ENCODE measurements at regions not wholly inside any gene's neighbourhood (a gene's known extent, or its start where the extent isn't known, plus 50 kb on each side); places are given as distances from the start of the nearest gene placed in this dataset.

- intact Hi-C loops (cut with DNase I; ENCODE audit: low total_unique reads) = no loop called here
- H3K36me3 ChIP-seq = no peaks in the 10 kb centered on the region
- peak overlapping the region in 1 of 2 donors; percentile 16 for H3K4me3 ChIP-seq
- H3K9me3 ChIP-seq = no peaks in the 10 kb centered on the region
- no peaks in the 10 kb centered on the region for H3K4me1 ChIP-seq
- no peak for DNase-seq
- H3K27me3 ChIP-seq = no peaks in the 10 kb centered on the region
- TF ChIP-seq POLR2A (IDR thresholded peaks at IDR 0.05) (no peak), CTCF (IDR thresholded peaks at IDR 0.05) (no peak)
- H3K27ac ChIP-seq = peak overlapping the region in 1 of 2 donors; percentile 23
Measured at GRCh38 chr2:206212673-206213513, 53.2 kb downstream of the EEF1B2 start.

GRCh38 chr2:206213514-206213845, 53.8 kb downstream of the EEF1B2 start:
- Histone ChIP-seq H3K27ac (no peak overlapping the region), H3K27me3 (no peaks in the 10 kb centered on the region), H3K4me1 (no peaks in the 10 kb centered on the region), H3K36me3 (no peaks in the 10 kb centered on the region), H3K9me3 (no peaks in the 10 kb centered on the region), H3K4me3 (no peak overlapping the region)
- intact Hi-C loops (cut with DNase I; ENCODE audit: low total_unique reads) = no loop called here
- DNase-seq = no peak
- TF ChIP-seq CTCF (IDR thresholded peaks at IDR 0.05) (no peak), POLR2A (IDR thresholded peaks at IDR 0.05) (no peak)

- intact Hi-C loops (cut with DNase I; ENCODE audit: low total_unique reads) = no loop called here
- DNase-seq = no peak
- TF ChIP-seq POLR2A (IDR thresholded peaks at IDR 0.05) (no peak), CTCF (IDR thresholded peaks at IDR 0.05) (no peak)
- H3K4me1 ChIP-seq = no peaks in the 10 kb centered on the region
- H3K9me3 ChIP-seq = no peaks in the 10 kb centered on the region
- H3K4me3 ChIP-seq = no peak overlapping the region
- no peaks in the 10 kb centered on the region for H3K27me3 ChIP-seq
- no peak overlapping the region for H3K27ac ChIP-seq
- H3K36me3 ChIP-seq = no peaks in the 10 kb centered on the region
Measured at GRCh38 chr2:206217166-206217565, 57.3 kb upstream of the ZDBF2 start.

GRCh38 chr2:206217743-206218142, 56.7 kb upstream of the ZDBF2 start:
- intact Hi-C loops (cut with DNase I; ENCODE audit: low total_unique reads) = no loop called here
- Histone ChIP-seq H3K27me3 (no peaks in the 10 kb centered on the region), H3K27ac (no peak overlapping the region), H3K9me3 (no peaks in the 10 kb centered on the region), H3K36me3 (no peaks in the 10 kb centered on the region), H3K4me1 (no peaks in the 10 kb centered on the region), H3K4me3 (no peak overlapping the region)
- TF ChIP-seq CTCF (IDR thresholded peaks at IDR 0.05) = no peak
- TF ChIP-seq POLR2A (IDR thresholded peaks at IDR 0.05) = no peak
- no peak for DNase-seq

- Histone ChIP-seq H3K36me3 (no peaks in the 10 kb centered on the region), H3K27me3 (no peaks in the 10 kb centered on the region), H3K9me3 (no peaks in the 10 kb centered on the region), H3K4me1 (no peaks in the 10 kb centered on the region), H3K4me3 (no peak overlapping the region), H3K27ac (no peak overlapping the region)
- DNase-seq = no peak
- TF ChIP-seq POLR2A (IDR thresholded peaks at IDR 0.05) (no peak), CTCF (IDR thresholded peaks at IDR 0.05) (no peak)
- intact Hi-C loops (cut with DNase I; ENCODE audit: low total_unique reads) = no loop called here
Measured at GRCh38 chr2:206218156-206218555, 56.3 kb upstream of the ZDBF2 start.

All from uterus (tissue), 3 donors.